ENCODE measurements at regions not wholly inside any gene's neighbourhood (a gene's known extent, or its start where the extent isn't known, plus 50 kb on each side); places are given as distances from the start of the nearest gene placed in this dataset.

GRCh38 chr3:107943786-107944523 lies 146.9 kb downstream of the CD47 start (continued):
- no peak for TF ChIP-seq CHD2 (IDR thresholded peaks at IDR 0.05; ENCODE audit: low read length)
- TF ChIP-seq MAFK (IDR thresholded peaks at IDR 0.05; ENCODE audit: low read depth, low read length) = no peak
- no peak for TF ChIP-seq SP2 (IDR thresholded peaks at IDR 0.05; ENCODE audit: low read length)
- TF ChIP-seq RNF2 (IDR thresholded peaks at IDR 0.05; ENCODE audit: borderline replicate concordance, low read depth, low read length, missing control alignments, poor library complexity, severe bottlenecking) = no peak
- TF ChIP-seq POU5F1 (IDR thresholded peaks at IDR 0.05; ENCODE audit: low read depth, low read length) = no peak
- no peak for TF ChIP-seq ATF3 (IDR thresholded peaks at IDR 0.05; ENCODE audit: insufficient read depth, low read depth, low read length)
- no peak for TF ChIP-seq TAF7 (optimal IDR thresholded peaks at IDR 0.05; ENCODE audit: borderline replicate concordance, low read depth, low read length)
